GM12864 (cell line): ENCODE measurements at regions not wholly inside any gene's neighbourhood (a gene's known extent, or its start where the extent isn't known, plus 50 kb on each side); places are given as distances from the start of the nearest gene placed in this dataset.

Experiments used
- DNase-seq: peaks from one replicate; pipeline ENCODE4 v3.0.0-alpha.2; 2011; ENCODE audit warnings: low read depth
- H3K4me3 ChIP-seq: 2 replicates; pipeline ENCODE4 v1.5.1; 2011; ENCODE audit warnings: mild to moderate bottlenecking, low read depth, low read length, control low read depth
- TF ChIP-seq, protein P1 (sequence below): IDR thresholded peaks from 2 replicates; pipeline ENCODE4 v1.5.1; 2011; ENCODE audit warnings: low read depth, mild to moderate bottlenecking, moderate library complexity, low read length, control low read depth, inconsistent platforms; ENCODE audit errors: missing control alignments

DNA sequence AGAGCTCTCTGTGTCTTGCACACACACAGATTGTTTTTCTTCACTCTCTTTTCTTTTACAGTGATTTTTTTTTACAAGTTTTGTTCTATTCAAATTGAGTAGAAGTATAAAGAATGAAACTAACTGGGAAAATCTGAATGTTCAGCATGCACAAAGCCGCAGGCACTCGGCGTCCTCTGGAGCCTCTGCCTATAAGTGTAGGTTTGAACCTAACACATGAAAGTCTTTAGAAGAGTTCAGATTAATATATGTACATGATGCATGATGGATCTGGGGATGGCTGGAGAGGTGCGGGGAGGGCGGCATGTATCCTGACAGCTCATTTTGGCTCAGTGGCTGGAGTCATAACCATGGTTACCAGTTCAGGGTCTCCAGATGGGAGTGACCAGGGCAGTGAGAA lies 301.1 kb upstream of the CDH4 start:
- TF ChIP-seq, protein P1, sequence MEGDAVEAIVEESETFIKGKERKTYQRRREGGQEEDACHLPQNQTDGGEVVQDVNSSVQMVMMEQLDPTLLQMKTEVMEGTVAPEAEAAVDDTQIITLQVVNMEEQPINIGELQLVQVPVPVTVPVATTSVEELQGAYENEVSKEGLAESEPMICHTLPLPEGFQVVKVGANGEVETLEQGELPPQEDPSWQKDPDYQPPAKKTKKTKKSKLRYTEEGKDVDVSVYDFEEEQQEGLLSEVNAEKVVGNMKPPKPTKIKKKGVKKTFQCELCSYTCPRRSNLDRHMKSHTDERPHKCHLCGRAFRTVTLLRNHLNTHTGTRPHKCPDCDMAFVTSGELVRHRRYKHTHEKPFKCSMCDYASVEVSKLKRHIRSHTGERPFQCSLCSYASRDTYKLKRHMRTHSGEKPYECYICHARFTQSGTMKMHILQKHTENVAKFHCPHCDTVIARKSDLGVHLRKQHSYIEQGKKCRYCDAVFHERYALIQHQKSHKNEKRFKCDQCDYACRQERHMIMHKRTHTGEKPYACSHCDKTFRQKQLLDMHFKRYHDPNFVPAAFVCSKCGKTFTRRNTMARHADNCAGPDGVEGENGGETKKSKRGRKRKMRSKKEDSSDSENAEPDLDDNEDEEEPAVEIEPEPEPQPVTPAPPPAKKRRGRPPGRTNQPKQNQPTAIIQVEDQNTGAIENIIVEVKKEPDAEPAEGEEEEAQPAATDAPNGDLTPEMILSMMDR: no peak

DNA sequence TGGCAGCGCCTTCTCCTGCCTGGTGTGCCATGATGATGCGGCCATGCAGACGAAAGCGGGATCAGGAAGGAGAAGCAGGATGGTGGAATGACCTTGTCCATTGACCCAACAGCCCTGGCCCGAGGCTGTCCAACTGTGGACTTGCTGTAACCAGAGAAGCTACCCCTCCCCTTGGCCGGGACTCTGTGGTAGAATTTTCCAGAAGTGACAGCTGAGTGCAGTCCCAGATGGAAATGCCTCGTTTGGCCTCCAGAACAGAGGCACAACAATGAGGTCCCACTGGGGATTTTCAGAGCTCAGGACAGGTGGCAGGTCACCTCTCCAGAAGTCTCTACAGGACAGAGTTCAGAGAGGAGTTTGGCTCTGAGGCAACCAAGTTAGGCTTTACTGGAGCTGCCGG lies 299.2 kb upstream of the CDH4 start:
- TF ChIP-seq, protein P1: no peak
- no peak for DNase-seq
- H3K4me3 ChIP-seq: no peak overlapping the region

More for the DNA sequence above, 301.1 kb upstream of the CDH4 start:
- DNase-seq: no peak
- no peak overlapping the region for H3K4me3 ChIP-seq

DNA sequence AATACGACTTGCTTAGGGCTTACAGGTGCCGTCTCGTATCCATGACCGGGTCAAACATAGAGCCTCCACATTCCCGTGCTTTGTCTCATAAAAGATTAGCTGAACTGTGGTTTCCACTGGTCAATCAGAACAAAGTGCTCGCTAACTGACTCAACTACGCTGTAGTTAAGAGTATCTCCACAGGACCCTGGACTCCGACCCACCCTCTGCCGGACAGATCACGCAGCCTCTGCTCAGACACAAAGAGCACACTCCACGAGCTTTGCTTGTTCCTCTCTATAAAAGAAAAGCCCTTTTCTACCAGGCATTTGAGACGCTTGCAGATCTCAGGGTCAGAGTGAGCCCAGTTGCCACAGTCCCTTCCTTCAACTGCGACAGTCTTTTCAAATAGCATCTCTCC lies 298.7 kb upstream of the CDH4 start:
- H3K4me3 ChIP-seq: no peak overlapping the region
- TF ChIP-seq, protein P1: no peak
- no peak for DNase-seq

DNA sequence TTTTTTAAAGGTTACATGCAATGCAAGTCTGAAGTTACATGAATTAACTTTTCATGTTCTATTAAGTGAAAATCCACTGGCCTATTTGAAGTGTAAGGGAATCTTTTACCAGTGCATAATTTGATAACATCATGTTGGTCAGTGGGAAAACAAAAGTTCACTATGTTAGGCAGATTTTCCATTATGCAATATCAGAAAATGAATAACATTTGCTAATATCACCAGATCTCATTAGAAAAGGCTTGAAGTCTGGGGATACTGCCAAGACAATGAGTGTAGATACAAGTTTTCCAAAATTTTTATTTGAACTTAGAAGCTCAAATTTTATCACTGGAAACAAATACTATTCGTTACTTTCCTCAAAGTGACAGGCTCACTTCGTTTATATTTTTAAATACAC lies 296.4 kb upstream of the CDH4 start:
- no peak overlapping the region for H3K4me3 ChIP-seq
- DNase-seq: no peak
- TF ChIP-seq, protein P1: no peak

DNA sequence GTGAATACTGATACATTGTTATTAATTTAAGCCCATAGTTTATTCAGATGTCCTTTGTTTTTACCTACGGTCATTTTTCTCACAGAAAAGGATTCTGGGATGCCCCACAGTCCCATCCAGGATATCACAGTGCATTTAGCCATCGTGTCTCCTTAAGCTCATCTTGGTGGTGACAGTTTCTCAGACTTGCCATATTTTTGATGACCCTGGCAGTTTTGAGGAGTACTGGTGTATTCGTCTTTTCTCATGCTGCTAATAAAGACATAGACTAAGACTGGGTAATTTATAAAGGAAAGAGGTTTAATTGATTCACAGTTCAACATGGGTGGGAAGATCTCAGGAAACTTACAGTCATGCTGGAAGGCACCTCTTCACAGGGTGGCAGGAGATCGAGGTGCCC lies 295.9 kb upstream of the CDH4 start:
- no peak for DNase-seq
- TF ChIP-seq, protein P1: no peak
- H3K4me3 ChIP-seq: no peak overlapping the region

DNA sequence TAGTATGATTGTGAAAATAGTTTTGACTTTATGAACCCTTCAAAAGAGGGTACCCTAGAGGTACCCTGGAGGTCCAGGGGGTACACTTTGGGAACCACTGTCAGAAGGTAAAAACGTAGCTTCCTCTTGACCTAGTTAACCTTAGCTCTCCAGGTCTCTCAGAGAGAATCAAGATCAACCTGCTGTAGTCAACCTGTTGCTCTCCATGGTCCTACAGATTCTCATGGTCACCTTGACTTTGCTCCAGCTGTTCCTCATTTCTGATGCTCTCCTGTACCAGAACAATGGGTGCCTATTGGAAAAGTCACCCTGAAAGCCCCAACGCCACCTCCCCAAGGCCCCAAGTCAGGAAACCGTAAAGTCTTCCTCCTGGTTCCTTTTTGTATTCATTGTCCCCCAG lies 294.4 kb upstream of the CDH4 start:
- TF ChIP-seq, protein P1: no peak
- H3K4me3 ChIP-seq: no peak overlapping the region
- no peak for DNase-seq

DNA sequence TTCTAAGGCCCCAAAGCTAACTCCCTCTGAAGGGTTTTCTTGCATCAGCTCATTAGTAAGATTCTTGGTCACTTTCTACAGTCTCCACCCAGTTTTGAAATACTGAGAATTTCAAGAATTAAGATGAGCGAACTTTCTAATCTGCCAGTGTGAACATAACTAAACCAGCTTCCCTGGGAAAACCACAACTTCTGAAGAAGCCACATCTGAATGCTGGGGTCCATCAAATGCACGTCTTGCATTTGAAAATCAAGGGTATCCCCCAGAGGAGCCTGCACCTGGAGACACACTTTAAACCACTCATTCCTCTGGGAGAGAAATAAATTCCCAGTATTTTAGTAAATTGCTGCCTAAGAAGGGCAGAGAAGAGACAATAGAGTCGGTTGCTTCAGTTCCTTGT lies 292.1 kb upstream of the CDH4 start:
- no peak overlapping the region for H3K4me3 ChIP-seq
- TF ChIP-seq, protein P1: no peak
- no peak for DNase-seq
